Central memory CD8-positive, alpha-beta T cell (primary cell): ENCODE measurements at regions not wholly inside any gene's neighbourhood (a gene's known extent, or its start where the extent isn't known, plus 50 kb on each side); places are given as distances from the start of the nearest gene placed in this dataset.
"Not testable (repeated sequence)": the region's sequence is repeated elsewhere in the genome, so short reads cannot be mapped to it uniquely, and the experiment has no call there.

ENCODE experiments used
- ATAC-seq: fragments of 150-1000 bp; cut with Tn5 transposase; replicated peaks from 2 replicates; pipeline ENCODE4 v1.10.0; 2022; ENCODE audit warnings: mild to moderate bottlenecking, moderate FRiP score, moderate number of reproducible peaks; ENCODE audit not compliant: poor library complexity, severe bottlenecking; ENCODE audit errors: extremely low read depth
- DNase-seq, 2 donors: peaks; one replicate each; pipeline ENCODE4 v3.0.0; 2021; ENCODE audit warnings: low spot score in 2 of 2
- H3K27ac Mint-ChIP-seq: one replicate; pipeline ENCODE4 v1.8.0; 2022; ENCODE audit warnings: low read depth, mild to moderate bottlenecking, moderate library complexity, mixed read lengths
- H3K27me3 Mint-ChIP-seq: one replicate; pipeline ENCODE4 v1.8.0; 2022; ENCODE audit warnings: mixed read lengths
- H3K36me3 Mint-ChIP-seq: one replicate; pipeline ENCODE4 v1.8.0; 2022; ENCODE audit warnings: mild to moderate bottlenecking, moderate library complexity, mixed read lengths; ENCODE audit not compliant: insufficient read depth
- H3K4me1 Mint-ChIP-seq: one replicate; pipeline ENCODE4 v1.8.0; 2022; ENCODE audit warnings: mixed read lengths
- H3K4me3 Mint-ChIP-seq: one replicate; pipeline ENCODE4 v1.8.0; 2022; ENCODE audit warnings: mild to moderate bottlenecking, moderate library complexity, mixed read lengths
- H3K9me3 Mint-ChIP-seq: one replicate; pipeline ENCODE4 v1.8.0; 2022; ENCODE audit warnings: mixed read lengths

GRCh38 chr14:105647784-105648608 is 121.6 kb downstream of the TMEM121 start:
- no peak overlapping the region for H3K27ac Mint-ChIP-seq
- ATAC-seq (no peak), DNase-seq (no peak)
- peaks cover 3% of the 10 kb centered on the region for H3K36me3 Mint-ChIP-seq
- H3K9me3 Mint-ChIP-seq, result no peaks in the 10 kb centered on the region
- H3K4me1 Mint-ChIP-seq, result peaks cover 11% of the 10 kb centered on the region
- H3K4me3 Mint-ChIP-seq, result peak overlapping the region; percentile 27
- peaks cover 33% of the 10 kb centered on the region for H3K27me3 Mint-ChIP-seq

- not testable (repeated sequence) for ATAC-seq, H3K4me3 Mint-ChIP-seq, DNase-seq, H3K36me3 Mint-ChIP-seq, H3K9me3 Mint-ChIP-seq, H3K27ac Mint-ChIP-seq
- Mint-ChIP-seq H3K27me3 (peaks cover 33% of the 10 kb centered on the region), H3K4me1 (peaks cover 11% of the 10 kb centered on the region)
Measured at GRCh38 chr14:105648609-105649535, 122.5 kb downstream of the TMEM121 start.

- not testable (repeated sequence) for ATAC-seq, H3K4me3 Mint-ChIP-seq, DNase-seq, H3K9me3 Mint-ChIP-seq, H3K36me3 Mint-ChIP-seq, H3K27ac Mint-ChIP-seq
- Mint-ChIP-seq H3K27me3 (peaks cover 24% of the 10 kb centered on the region), H3K4me1 (peaks cover 11% of the 10 kb centered on the region)
Measured at GRCh38 chr14:105652317-105652716, 125.9 kb downstream of the TMEM121 start.

GRCh38 chr14:105653921-105654320 is 127.5 kb downstream of the TMEM121 start:
- not testable (repeated sequence) for H3K9me3 Mint-ChIP-seq, DNase-seq, H3K36me3 Mint-ChIP-seq, H3K4me1 Mint-ChIP-seq, ATAC-seq, H3K27ac Mint-ChIP-seq, H3K4me3 Mint-ChIP-seq
- peaks cover 13% of the 10 kb centered on the region for H3K27me3 Mint-ChIP-seq

GRCh38 chr14:105659255-105659654 is 132.9 kb downstream of the TMEM121 start:
- not testable (repeated sequence) for H3K4me1 Mint-ChIP-seq, H3K27ac Mint-ChIP-seq, H3K36me3 Mint-ChIP-seq, ATAC-seq, H3K4me3 Mint-ChIP-seq, DNase-seq
- H3K9me3 Mint-ChIP-seq, result peaks cover 15% of the 10 kb centered on the region
- H3K27me3 Mint-ChIP-seq, result peaks cover 22% of the 10 kb centered on the region

GRCh38 chr14:105659935-105660527 is 133.6 kb downstream of the TMEM121 start:
- DNase-seq (no peak), ATAC-seq (no peak)
- Mint-ChIP-seq H3K27me3 (peaks cover 22% of the 10 kb centered on the region), H3K9me3 (peaks cover 15% of the 10 kb centered on the region), H3K4me3 (no peak overlapping the region), H3K27ac (no peak overlapping the region), H3K36me3 (peaks cover 2% of the 10 kb centered on the region), H3K4me1 (no peaks in the 10 kb centered on the region)

GRCh38 chr14:105660816-105661531 is 134.6 kb downstream of the TMEM121 start:
- Mint-ChIP-seq H3K9me3 (peaks cover 15% of the 10 kb centered on the region), H3K4me3 (no peak overlapping the region), H3K27me3 (peaks cover 30% of the 10 kb centered on the region), H3K36me3 (peaks cover 2% of the 10 kb centered on the region), H3K4me1 (no peaks in the 10 kb centered on the region), H3K27ac (no peak overlapping the region)
- no peak for ATAC-seq
- DNase-seq, result no peak

- Mint-ChIP-seq H3K27me3 (peaks cover 38% of the 10 kb centered on the region), H3K9me3 (peaks cover 15% of the 10 kb centered on the region)
- H3K4me1 Mint-ChIP-seq, H3K36me3 Mint-ChIP-seq, H3K4me3 Mint-ChIP-seq, ATAC-seq, DNase-seq, H3K27ac Mint-ChIP-seq: not testable (repeated sequence)
Measured at GRCh38 chr14:105662043-105662442, 135.7 kb downstream of the TMEM121 start.

- not testable (repeated sequence) for DNase-seq, H3K4me1 Mint-ChIP-seq, H3K4me3 Mint-ChIP-seq, H3K27ac Mint-ChIP-seq, H3K36me3 Mint-ChIP-seq, ATAC-seq
- Mint-ChIP-seq H3K27me3 (peaks cover 33% of the 10 kb centered on the region), H3K9me3 (peaks cover 15% of the 10 kb centered on the region)
Measured at GRCh38 chr14:105662592-105662991, 136.2 kb downstream of the TMEM121 start.

GRCh38 chr14:105663323-105663722 is 136.9 kb downstream of the TMEM121 start:
- not testable (repeated sequence) for ATAC-seq, DNase-seq, H3K27ac Mint-ChIP-seq, H3K36me3 Mint-ChIP-seq, H3K4me3 Mint-ChIP-seq, H3K4me1 Mint-ChIP-seq
- peaks cover 30% of the 10 kb centered on the region for H3K27me3 Mint-ChIP-seq
- peaks cover 15% of the 10 kb centered on the region for H3K9me3 Mint-ChIP-seq

- not testable (repeated sequence) for H3K36me3 Mint-ChIP-seq, H3K27ac Mint-ChIP-seq, H3K4me3 Mint-ChIP-seq
Measured at GRCh38 chr14:105663818-105664596, 137.6 kb downstream of the TMEM121 start.

More at GRCh38 chr14:105663818-105664596, 137.6 kb downstream of the TMEM121 start:
- ATAC-seq, H3K4me1 Mint-ChIP-seq, DNase-seq: not testable (repeated sequence)
- Mint-ChIP-seq H3K27me3 (peaks cover 35% of the 10 kb centered on the region), H3K9me3 (peaks cover 15% of the 10 kb centered on the region)
